HepG2 (cell line): ENCODE measurements at regions not wholly inside any gene's neighbourhood (a gene's known extent, or its start where the extent isn't known, plus 50 kb on each side); places are given as distances from the start of the nearest gene placed in this dataset.

Experiments used
- ATAC-seq: fragments of 200-7000 bp; cut with Tn5 transposase; 3 replicates; pipeline ENCODE4 v1.9.1; 2020; ENCODE audit warnings: mild to moderate bottlenecking, moderate library complexity
- BruUV-seq: library from RNA; stranded (reverse); fragments of 400-500 nt; replicated peaks from 2 replicates; lab custom pipeline; 2021; lab: Mats Ljungman, UMichigan
- CTCF ChIA-PET: fragments of 300-600 bp; formaldehyde crosslinking; extraction: SDS; loops from one replicate; lab custom pipeline; 2021; ENCODE audit warnings: low total read pairs, inconsistent platforms, low intra/inter-chr PET ratio; lab: Yijun Ruan, JAX
- POLR2A ChIA-PET: fragments of 350-600 bp; sonication (Branson Sonifier 250); formaldehyde crosslinking; loops from one replicate; lab custom pipeline; 2020; ENCODE audit warnings: antibody characterized with exemption, inconsistent platforms; lab: Yijun Ruan, JAX
- DNase-seq: peaks from one replicate; pipeline ENCODE4 v3.0.0-alpha.2; 2015; ENCODE audit warnings: low spot score
- FAIRE-seq: peaks from 3 replicates; lab custom pipeline; 2011; peaks lifted over from hg19 to GRCh38; lab: Jason Lieb, UNC
- H2AFZ ChIP-seq: one replicate; pipeline ENCODE4 v1.6.1; 2011; ENCODE audit warnings: low read length, inconsistent platforms
- H3K27ac ChIP-seq: fragments of 300-600 bp; 3 replicates; pipeline ENCODE4 v1.8.0; 2011; ENCODE audit warnings: mixed run types, mild to moderate bottlenecking, mixed read lengths, low read length, inconsistent platforms; ENCODE audit not compliant: insufficient read depth; ENCODE audit errors: extremely low read length
- H3K27me3 ChIP-seq, 2 experiments: fragments of 200-600 bp in 1 of 2; 2 replicates in 1 of 2; 3 replicates in 1 of 2; pipeline versions ENCODE4 v1.6.0 to v1.8.0; 2011; ENCODE audit warnings: low read length in 2 of 2, mild to moderate bottlenecking in 2 of 2, moderate library complexity in 2 of 2, inconsistent platforms in 1 of 2; ENCODE audit not compliant: insufficient read depth in 2 of 2, control insufficient read depth in 1 of 2
- H3K36me3 ChIP-seq, 2 experiments: fragments of 200-600 bp in 1 of 2; replicated peaks in 1 of 2; 2 replicates in 1 of 2; 3 replicates in 1 of 2; pipeline versions ENCODE4 v1.5.1 to v1.8.0; 2011; ENCODE audit warnings: low read length in 2 of 2, inconsistent platforms in 1 of 2; ENCODE audit not compliant: insufficient read depth in 2 of 2, control insufficient read depth in 1 of 2
- H3K4me1 ChIP-seq: 2 replicates; pipeline ENCODE4 v1.5.1; 2012; ENCODE audit warnings: low read length, inconsistent platforms; ENCODE audit not compliant: insufficient read depth
- H3K4me2 ChIP-seq: 2 replicates; pipeline ENCODE4 v1.6.0; 2011; ENCODE audit warnings: low read depth, low read length, inconsistent platforms
- H3K4me3 ChIP-seq, 3 experiments: fragments of 200-600 bp in 1 of 3; sonication (generic), shearing (Covaris generic) in 1 of 3; replicated peaks in 1 of 3; 2 replicates each; pipeline ENCODE4 v1.5.1; 2011 to 2016; ENCODE audit warnings: low read length in 3 of 3, inconsistent platforms in 2 of 3, low read depth in 2 of 3, mild to moderate bottlenecking in 2 of 3, control low read depth in 1 of 3, mixed read lengths in 1 of 3; ENCODE audit not compliant: insufficient read depth in 1 of 3
- H3K79me2 ChIP-seq: one replicate; pipeline ENCODE4 v1.6.1; 2011; ENCODE audit warnings: low read length, inconsistent platforms; ENCODE audit not compliant: insufficient read depth
- H3K9ac ChIP-seq: 2 replicates; pipeline ENCODE4 v1.6.0; 2011; ENCODE audit warnings: mild to moderate bottlenecking, low read depth, low read length, inconsistent platforms; ENCODE audit not compliant: insufficient read depth
- H3K9me3 ChIP-seq: 2 replicates; pipeline ENCODE4 v1.5.1; 2012; ENCODE audit warnings: mild to moderate bottlenecking, low read length
- H4K20me1 ChIP-seq: 2 replicates; pipeline ENCODE4 v1.6.0; 2011; ENCODE audit warnings: inconsistent platforms, mild to moderate bottlenecking, low read length, moderate library complexity; ENCODE audit not compliant: insufficient read depth
- ATM ChIP-seq: fragments of 450-650 bp; IDR thresholded peaks from 2 replicates; pipeline ENCODE4 v1.7.1; 2017; ENCODE audit warnings: mild to moderate bottlenecking, borderline replicate concordance
- HDAC6 ChIP-seq: fragments of 200-600 bp; sonication (generic); IDR thresholded peaks from 2 replicates; pipeline ENCODE4 v1.7.0; 2017; ENCODE audit warnings: mild to moderate bottlenecking, antibody characterized with exemption, low read length, low read depth
- HOXA3 ChIP-seq: sonication (generic); formaldehyde crosslinking; IDR thresholded peaks from 2 replicates; pipeline ENCODE4 v1.5.0; 2020; ENCODE audit warnings: missing genetic modification reagents
- IKZF1 ChIP-seq: fragments of 450-650 bp; IDR thresholded peaks from 2 replicates; pipeline ENCODE4 v1.7.1; 2016
- LBX2 ChIP-seq: sonication (generic); formaldehyde crosslinking; IDR thresholded peaks from 2 replicates; pipeline ENCODE4 v1.5.0; 2020; ENCODE audit warnings: missing genetic modification reagents, mild to moderate bottlenecking, borderline replicate concordance
- PAWR ChIP-seq: sonication (generic); formaldehyde crosslinking; IDR thresholded peaks from 2 replicates; pipeline ENCODE4 v1.4.0; 2020; ENCODE audit warnings: missing genetic modification reagents, mild to moderate bottlenecking, borderline replicate concordance
- SCMH1 ChIP-seq: sonication (generic); formaldehyde crosslinking; IDR thresholded peaks from 2 replicates; pipeline ENCODE4 v1.9.0; 2021; ENCODE audit warnings: missing genetic modification reagents, mild to moderate bottlenecking, borderline replicate concordance
- ZNF142 ChIP-seq: sonication (generic); formaldehyde crosslinking; IDR thresholded peaks from 2 replicates; pipeline ENCODE4 v1.4.0; 2020; ENCODE audit warnings: missing genetic modification reagents
- ZNF354B ChIP-seq: sonication (generic); formaldehyde crosslinking; IDR thresholded peaks from 2 replicates; pipeline ENCODE4 v1.8.0; 2022; ENCODE audit warnings: mild to moderate bottlenecking, missing genetic modification reagents
- ZNF572 ChIP-seq: sonication (generic); formaldehyde crosslinking; IDR thresholded peaks from 2 replicates; pipeline ENCODE4 v1.5.1; 2020; ENCODE audit warnings: mild to moderate bottlenecking, missing genetic modification reagents
- ZNF737 ChIP-seq: sonication (generic); formaldehyde crosslinking; IDR thresholded peaks from 2 replicates; pipeline ENCODE4 v1.5.0; 2020; ENCODE audit warnings: missing genetic modification reagents, mild to moderate bottlenecking, borderline replicate concordance
- ZNF83 ChIP-seq: sonication (generic); formaldehyde crosslinking; IDR thresholded peaks from 2 replicates; pipeline ENCODE4 v1.4.0; 2020; ENCODE audit warnings: missing genetic modification reagents, mild to moderate bottlenecking, borderline replicate concordance
- ZSCAN20 ChIP-seq: sonication (generic); formaldehyde crosslinking; IDR thresholded peaks from 2 replicates; pipeline ENCODE4 v1.4.0; 2020; ENCODE audit warnings: missing genetic modification reagents, mild to moderate bottlenecking, borderline replicate concordance
- WGBS: methylation state at CpG from one replicate; pipeline ENCODE4 v1.1.6; 2017; ENCODE audit warnings: low lambda C conversion rate; 5-methylcytosine and 5-hydroxymethylcytosine counted together
- in situ Hi-C: cut with HindIII; loops from 2 replicates; pipeline ENCODE4 v1.10.0; 2017; ENCODE audit warnings: low pct_unique_long_range_greater_than_20kb; ENCODE audit not compliant: extremely low pct_ligation_motif_present
- intact Hi-C: fragments of 100-400 bp; cut with micrococcal nuclease; formaldehyde crosslinking; loops from one replicate; pipeline ENCODE4 v1.10.0; 2022; ENCODE audit not compliant: unreplicated experiment
- TF ChIP-seq, protein P1 (sequence below): IDR thresholded peaks from 2 replicates; pipeline ENCODE4 v1.6.1; 2016; ENCODE audit warnings: mild to moderate bottlenecking, missing biosample characterization, missing genetic modification reagents

DNA sequence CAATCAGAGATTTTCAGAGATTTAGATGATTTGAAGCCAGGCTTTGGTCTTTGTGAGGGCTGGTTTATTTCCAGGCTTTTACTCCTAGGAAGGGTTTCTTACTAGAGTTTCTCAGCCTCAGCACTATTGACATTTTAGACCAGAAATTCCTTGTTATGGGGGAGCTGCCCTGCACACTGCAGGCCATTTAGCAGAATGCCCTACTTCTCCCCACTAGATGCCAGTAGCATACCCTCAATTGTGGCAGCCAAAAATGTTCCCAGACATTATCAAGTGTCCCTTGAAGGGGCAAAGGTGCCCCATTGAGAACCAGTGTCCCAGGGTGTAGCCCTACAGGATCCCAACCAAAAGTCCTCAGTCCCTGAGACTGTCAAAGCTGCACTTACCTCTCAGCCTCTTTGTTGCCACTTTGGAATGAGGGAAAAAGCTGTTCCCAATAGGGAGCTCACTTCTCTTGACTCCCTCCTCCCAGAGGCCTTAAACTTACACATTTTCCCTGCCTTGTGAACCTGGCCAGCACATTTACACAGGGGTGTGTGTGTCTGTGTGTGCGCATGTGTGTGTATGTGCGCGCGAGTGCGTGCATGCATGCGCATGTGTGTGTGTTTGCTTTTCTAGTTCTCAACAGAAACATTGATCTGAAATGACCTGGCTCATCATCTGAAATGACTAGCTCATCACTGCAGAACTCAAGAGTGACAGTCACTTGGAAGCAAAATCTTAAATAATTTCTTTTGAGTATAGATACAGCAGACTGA, 231.4 kb downstream of the QDPR start:
- in situ Hi-C loops, result no loop called here
- DNase-seq (no peak), FAIRE-seq (no peak)

GRCh38 chr4:17276776-17277175, 235.1 kb downstream of the QDPR start:
- intact Hi-C loops (no loop called here), in situ Hi-C loops (no loop called here)
- FAIRE-seq (no peak), ATAC-seq (no peak), DNase-seq (no peak)
- POLR2A ChIA-PET, result no interaction called here
- Histone ChIP-seq H3K9ac (no peak overlapping the region), H3K4me1 (no peaks in the 10 kb centered on the region), H3K4me3 (no peak overlapping the region), H3K79me2 (no peaks in the 10 kb centered on the region), H3K36me3 (no peaks in the 10 kb centered on the region), H3K27ac (no peak overlapping the region), H3K4me2 (no peak overlapping the region), H2AFZ (no peak overlapping the region), H4K20me1 (no peaks in the 10 kb centered on the region), H3K9me3 (no peaks in the 10 kb centered on the region), H3K27me3 (peaks cover 0 to 4% of the 10 kb centered on the region in 2 experiments; a peak in 2 of 5 replicates)
- BruUV-seq, result no TSS peak
- WGBS, result 2% methylated on average over 6 of the region's 6 CpGs
- CTCF ChIA-PET, result no interaction called here
- TF ChIP-seq PAWR (CRISPR knock-in tag) (no peak), ATM (no peak), ZNF737 (CRISPR knock-in tag) (no peak), ZNF354B (CRISPR knock-in tag) (no peak), ZNF83 (CRISPR knock-in tag) (no peak), HOXA3 (CRISPR knock-in tag) (no peak), IKZF1 (no peak), ZNF572 (CRISPR knock-in tag) (no peak), ZNF142 (CRISPR knock-in tag) (no peak)

More for the DNA sequence above, 231.4 kb downstream of the QDPR start:
- no peak overlapping the region for H3K27ac ChIP-seq
- intact Hi-C loops, result no loop called here
- no peak for ATAC-seq
- no peaks in the 10 kb centered on the region for H3K79me2 ChIP-seq
- no peaks in the 10 kb centered on the region; a peak in 2 of 5 replicates for H3K27me3 ChIP-seq
- CTCF ChIA-PET, result no interaction called here
- no peak overlapping the region for H3K4me3 ChIP-seq
- no peaks in the 10 kb centered on the region for H3K36me3 ChIP-seq
- H3K4me2 ChIP-seq, result no peak overlapping the region
- no peak overlapping the region for H2AFZ ChIP-seq
- TF ChIP-seq, protein P1, sequence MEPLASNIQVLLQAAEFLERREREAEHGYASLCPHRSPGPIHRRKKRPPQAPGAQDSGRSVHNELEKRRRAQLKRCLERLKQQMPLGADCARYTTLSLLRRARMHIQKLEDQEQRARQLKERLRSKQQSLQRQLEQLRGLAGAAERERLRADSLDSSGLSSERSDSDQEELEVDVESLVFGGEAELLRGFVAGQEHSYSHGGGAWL, result no peak
- no peak for TF ChIP-seq LBX2 (CRISPR knock-in tag)
- no peak for TF ChIP-seq SCMH1 (CRISPR knock-in tag)
- TF ChIP-seq HDAC6, result no peak
- TF ChIP-seq ZSCAN20, result no peak
- POLR2A ChIA-PET, result no interaction called here
- no peaks in the 10 kb centered on the region for H3K9me3 ChIP-seq
- H3K9ac ChIP-seq, result no peak overlapping the region
- no TSS peak for BruUV-seq
- 94% methylated on average over 6 of the region's 6 CpGs for WGBS
- no peaks in the 10 kb centered on the region for H3K4me1 ChIP-seq
- H4K20me1 ChIP-seq, result no peaks in the 10 kb centered on the region
